SH-SY5Y (cell line): ENCODE measurements at regions not wholly inside any gene's neighbourhood (a gene's known extent, or its start where the extent isn't known, plus 50 kb on each side); places are given as distances from the start of the nearest gene placed in this dataset.

Experiments used
- GATA2 ChIP-seq: IDR thresholded peaks from 2 replicates; pipeline ENCODE4 v1.6.1; 2011; ENCODE audit warnings: mild to moderate bottlenecking, low read depth, low read length
- GATA3 ChIP-seq: IDR thresholded peaks from 2 replicates; pipeline ENCODE4 v1.6.1; 2011; ENCODE audit warnings: low read depth, mild to moderate bottlenecking, low read length, moderate library complexity

DNA sequence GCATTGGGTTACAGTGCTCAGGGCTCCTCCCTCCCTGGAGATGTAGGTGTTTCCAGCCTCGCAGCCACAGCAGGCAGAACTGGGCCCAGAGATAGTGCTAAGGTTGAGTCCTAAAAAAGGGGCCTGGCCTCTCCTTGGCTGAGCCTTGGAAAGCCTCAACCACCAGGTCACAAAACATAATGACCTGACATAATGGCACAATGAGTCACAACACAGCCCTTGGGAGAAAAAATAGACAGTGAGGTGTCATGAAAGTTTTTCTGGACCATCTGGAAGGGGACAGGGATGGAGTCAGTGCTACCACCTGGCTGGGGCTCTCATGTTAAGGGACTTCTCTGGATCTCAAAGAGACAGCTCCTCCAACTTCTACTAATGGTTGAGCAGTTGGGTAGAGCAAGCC, 92.4 kb upstream of the LCLAT1 start:
- no peak for TF ChIP-seq GATA3
- no peak for TF ChIP-seq GATA2
